HG03066 (cell line): ENCODE measurements at regions not wholly inside any gene's neighbourhood (a gene's known extent, or its start where the extent isn't known, plus 50 kb on each side); places are given as distances from the start of the nearest gene placed in this dataset.

Source experiments
- ATAC-seq: cut with Tn5 transposase; IDR thresholded peaks from one replicate; pipeline ENCODE4 v1.9.1; 2021; ENCODE audit warnings: low read depth; ENCODE audit not compliant: unreplicated experiment

DNA sequence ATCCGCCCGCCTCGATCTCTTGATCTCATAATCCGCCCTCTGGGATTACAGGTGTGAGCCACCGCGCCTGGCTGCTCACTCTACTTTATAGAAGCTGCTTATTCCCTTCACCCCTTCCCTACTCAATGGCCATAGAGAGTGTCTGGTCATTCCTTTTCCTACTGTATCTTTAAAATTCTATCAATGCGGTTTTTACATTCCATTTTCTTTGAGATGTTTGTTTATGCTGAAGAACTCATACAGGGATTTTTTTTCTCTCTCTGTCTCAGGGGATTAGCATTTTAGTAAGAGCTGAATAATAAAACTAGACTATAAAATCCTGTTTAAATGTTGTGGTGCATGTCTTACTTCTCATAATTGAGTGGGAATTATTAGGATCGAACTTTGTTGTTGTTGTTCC, 218.6 kb upstream of the FOXN3 start:
- no peak for ATAC-seq

DNA sequence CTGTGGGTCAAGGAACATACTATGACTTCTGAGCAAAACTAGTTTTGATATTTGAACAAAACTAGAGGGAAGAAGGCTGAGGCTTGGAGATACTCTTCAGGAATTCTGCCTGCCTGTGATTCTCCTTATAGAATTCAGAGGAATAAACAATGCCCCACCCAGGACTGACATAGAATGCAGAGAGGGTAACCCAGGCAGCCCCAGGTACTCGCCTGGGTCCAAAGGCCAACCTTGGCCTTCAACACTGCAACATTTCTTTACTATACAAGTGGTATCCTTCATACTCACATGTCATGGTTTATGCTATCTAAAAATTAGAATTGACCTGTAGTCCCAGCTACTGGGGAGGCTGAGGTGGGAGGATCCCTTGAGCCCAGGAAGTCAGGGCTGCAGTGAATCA, 217.0 kb upstream of the FOXN3 start:
- ATAC-seq, result no peak

- no peak for ATAC-seq
These were observed 213.2 kb upstream of the FOXN3 start for GRCh38 chr14:89630101-89630829.

GRCh38 chr14:89629383-89629782, 212.3 kb upstream of the FOXN3 start:
- no peak for ATAC-seq

GRCh38 chr14:89628521-89628920, 211.5 kb upstream of the FOXN3 start:
- ATAC-seq, result no peak

GRCh38 chr14:89626233-89626806, 209.3 kb upstream of the FOXN3 start:
- no peak for ATAC-seq

DNA sequence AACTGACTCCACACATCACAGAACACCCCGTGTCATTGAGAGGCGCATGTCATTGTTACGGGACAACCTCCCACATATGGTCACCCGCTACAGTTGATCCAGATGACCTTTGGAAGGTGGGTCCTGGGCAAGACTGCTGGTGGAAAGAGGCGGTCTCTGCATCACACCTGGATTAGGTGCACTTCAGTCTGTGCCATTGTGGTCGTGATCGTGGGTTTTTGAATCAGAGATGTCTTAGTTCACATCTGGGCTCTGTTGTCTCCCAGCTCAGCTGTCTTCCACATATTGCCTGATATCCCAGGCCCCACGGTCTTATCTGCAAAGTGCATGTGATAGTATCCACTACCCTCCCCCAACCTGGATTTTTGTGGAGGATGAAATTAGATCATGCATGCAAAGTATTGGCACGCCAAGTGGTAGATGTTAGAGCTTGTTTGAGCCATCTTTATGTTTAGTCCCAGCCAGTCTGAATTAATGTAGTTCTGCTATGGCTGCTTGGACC, 208.7 kb upstream of the FOXN3 start:
- ATAC-seq, result no peak

DNA sequence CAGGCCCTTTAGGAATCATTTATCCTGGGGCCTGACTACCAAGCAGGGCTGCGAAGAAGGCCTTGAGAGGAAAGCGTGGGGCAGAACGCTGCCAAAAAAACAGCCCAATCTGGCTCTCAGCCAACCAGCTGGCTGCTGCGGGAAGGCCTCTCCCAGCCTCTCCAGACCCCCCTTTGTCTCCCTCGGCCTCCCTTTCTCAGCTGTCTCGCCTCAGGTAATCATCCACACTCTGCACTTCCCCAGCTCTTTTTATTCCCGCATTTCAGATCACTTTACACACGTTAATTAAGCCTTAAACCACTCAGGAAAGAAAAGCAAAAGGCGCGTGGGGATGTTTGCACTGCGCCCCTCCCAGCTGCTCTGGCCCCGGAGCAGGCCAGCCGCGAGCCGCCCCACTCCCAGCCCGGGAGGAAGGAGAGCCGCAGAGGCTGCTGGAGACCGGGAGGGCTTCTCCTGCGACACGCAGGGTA, 208.2 kb upstream of the FOXN3 start:
- ATAC-seq, result no peak

- no peak for ATAC-seq
These were observed 207.6 kb upstream of the FOXN3 start for GRCh38 chr14:89624500-89625156.

GRCh38 chr14:89621791-89622638, 205.0 kb upstream of the FOXN3 start:
- ATAC-seq, result no peak

DNA sequence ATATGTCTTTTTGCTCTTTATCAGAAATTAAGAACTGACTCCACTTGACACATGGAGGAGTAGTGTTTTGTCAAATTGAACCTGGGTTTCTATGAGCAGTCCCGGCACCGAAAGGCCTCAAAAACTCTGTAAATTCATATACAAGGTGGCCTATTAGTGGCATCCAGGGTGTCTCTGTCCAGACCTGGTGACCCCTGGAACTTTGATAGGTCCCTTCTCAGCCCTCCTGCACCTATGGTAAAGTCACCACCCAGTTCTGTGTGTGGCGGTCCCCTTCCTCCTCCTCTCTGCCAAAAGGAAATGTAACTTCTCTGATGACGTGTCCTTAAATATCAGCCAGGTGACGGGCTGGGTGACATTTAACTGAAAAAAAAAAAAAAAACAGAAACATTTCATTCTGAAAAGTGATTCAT, 204.0 kb upstream of the FOXN3 start:
- no peak for ATAC-seq

DNA sequence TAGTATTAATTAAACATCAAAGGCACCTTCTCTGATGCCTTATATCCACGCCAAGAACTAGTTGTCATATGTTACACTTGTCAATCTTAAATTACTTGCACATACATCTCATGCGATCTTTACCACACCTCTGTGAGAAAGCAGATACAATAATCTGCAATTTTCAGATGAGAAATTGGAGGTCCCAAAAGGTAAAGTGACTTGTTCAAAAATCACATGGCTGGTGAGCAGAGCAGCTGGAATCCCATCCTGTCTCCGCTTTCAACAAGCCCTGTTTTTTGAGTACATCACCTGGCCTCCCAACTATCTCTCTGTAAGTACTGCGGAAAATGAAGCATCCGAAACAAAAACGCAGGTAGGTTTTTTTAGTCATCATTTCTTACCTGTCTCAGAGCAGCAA, 203.4 kb upstream of the FOXN3 start:
- no peak for ATAC-seq

DNA sequence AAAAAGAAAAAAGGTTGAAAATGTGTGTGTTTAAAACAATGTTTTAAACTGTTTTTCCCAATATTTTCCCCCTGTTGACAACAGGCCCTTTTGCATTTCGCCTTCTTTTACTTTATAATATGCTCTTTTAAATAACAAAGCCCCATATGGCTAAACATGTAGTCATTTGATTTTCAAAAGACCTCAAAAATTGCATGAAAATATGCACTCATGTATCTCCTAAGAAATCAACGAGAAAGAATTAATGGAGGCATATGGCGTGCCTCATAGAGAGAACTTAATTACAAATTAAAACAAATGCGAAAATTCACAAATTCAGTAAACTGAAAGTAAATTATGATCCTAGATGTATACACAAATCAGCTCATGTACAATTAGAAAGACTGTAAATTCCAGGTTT, 202.6 kb upstream of the FOXN3 start:
- ATAC-seq, result no peak

DNA sequence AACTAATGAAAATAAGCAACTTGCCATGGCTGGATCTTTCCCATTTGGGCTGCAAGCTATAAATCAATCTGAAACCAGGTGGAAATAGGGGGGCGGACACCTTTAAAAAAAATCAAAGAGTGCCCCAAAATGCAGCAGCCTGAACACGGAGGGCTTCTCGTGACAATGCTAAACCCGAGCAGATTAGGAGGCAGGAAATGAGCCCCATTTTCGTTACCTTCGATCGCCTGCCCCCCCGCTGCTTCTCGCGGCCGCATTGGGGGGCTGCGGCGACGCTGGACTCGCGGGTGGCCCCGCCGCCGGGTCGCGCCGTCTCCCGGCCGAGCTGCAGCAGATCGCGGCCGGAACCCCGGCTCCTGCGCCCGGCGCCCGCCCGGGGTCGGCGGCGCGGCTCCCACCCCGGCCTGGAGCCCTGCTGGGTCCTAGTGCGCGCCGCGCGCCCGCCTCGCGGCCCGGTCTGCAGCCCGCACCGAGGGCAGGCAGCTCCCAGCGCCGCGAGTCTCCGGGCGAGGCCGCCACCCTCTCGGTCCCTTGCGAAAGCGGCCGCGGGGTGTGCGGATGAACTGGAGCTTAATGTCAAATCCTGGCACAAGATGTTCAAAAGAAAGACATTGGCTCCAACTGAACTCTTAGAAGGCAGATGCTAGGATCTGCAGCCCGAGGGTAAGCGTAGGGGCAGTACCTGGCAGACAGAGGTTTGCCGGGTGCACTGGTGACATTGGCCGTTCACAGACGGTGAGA, 201.9 kb upstream of the FOXN3 start:
- peak; percentile 55 for ATAC-seq

GRCh38 chr14:89618330-89618708, 201.3 kb upstream of the FOXN3 start:
- ATAC-seq, result no peak

- ATAC-seq, result peak; percentile 33
These were observed 200.7 kb upstream of the FOXN3 start for GRCh38 chr14:89617481-89618329.

DNA sequence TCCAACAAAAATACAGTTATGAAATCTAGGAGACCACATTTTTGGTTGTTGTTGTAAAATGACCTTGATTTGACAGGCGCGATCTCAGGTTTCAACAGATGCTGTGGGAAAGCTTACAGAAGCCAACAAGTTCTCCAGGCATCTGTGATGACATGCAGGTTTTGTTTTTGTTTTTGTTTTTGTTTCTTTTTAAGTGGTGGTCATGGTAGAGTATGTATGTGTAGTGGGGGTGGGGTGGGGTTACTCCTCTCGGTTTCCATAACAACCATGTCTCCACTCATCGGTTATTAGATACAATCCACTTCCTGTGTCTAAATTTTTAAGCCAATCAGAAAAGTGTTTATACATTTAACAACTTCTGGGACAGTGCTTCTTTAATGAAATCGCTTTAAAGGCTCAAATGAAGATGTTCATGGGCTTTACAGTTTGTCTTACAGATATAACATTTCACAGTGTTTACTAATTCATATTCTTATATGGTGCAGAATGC, 199.9 kb upstream of the FOXN3 start:
- peak; percentile 52 for ATAC-seq

DNA sequence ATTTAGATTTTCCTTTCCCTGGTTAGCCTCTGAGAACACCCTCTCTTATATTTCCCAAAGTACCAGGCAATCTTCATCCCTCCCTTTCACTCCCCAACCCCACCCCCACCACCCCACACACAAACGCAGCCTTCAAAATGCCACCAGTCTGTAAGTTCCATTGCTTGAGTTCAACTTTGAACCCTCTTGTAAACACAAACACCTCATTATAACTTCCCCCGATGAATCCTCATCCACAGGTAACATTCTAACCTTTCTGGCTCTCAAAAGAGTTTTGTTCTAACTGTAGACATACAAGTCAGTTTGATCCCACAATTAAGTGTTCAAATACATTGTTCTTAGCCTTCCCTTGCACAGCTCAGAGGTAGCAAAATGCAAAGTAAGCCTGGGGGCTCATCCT, 199.4 kb upstream of the FOXN3 start:
- no peak for ATAC-seq

DNA sequence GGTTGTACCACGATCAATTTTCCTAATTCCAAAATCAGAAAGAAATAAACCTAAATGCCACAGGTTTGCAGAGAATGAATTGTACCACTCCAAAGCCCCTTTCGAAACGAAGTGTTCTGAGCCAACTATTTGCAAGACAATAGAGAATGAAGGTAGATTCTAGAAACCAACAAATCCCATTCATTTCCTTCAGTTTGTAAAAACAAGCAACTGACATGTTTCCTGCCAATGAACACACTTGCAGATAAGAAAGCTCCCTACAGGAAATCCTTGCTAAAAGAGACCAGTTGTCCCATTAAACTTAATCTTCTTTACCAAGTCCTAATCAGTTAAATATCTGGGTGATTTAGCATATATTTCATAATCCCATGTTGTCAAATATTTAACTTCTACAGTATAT, 198.4 kb upstream of the FOXN3 start:
- no peak for ATAC-seq
